GM18498 (cell line): ENCODE measurements at regions not wholly inside any gene's neighbourhood (a gene's known extent, or its start where the extent isn't known, plus 50 kb on each side); places are given as distances from the start of the nearest gene placed in this dataset.

ENCODE experiments used
- ATAC-seq: cut with Tn5 transposase; IDR thresholded peaks from one replicate; pipeline ENCODE4 v1.9.1; 2021; ENCODE audit warnings: mild to moderate bottlenecking, moderate library complexity; ENCODE audit not compliant: unreplicated experiment

DNA sequence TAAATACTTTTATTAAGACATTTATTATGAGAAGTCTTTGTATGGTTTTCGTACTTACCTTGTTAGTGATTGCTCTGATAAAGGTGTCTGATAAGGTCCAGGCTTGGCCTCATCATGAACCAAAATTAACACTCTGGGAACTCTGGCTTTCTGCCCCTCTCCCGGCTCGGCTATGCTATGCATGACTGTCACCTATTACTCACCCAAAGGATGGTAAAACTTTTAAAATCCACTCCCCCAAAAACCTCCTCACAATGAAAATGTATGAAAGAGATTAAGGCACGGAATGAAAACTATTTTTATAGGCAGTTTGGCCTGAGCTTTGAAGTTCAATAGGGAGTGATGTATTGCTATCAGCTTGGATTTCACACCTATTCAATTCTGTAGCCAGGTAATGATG is 217.3 kb upstream of the TBX3 start:
- ATAC-seq: no peak

- ATAC-seq: no peak
Observed at GRCh38 chr12:114898159-114898558, 214.2 kb upstream of the TBX3 start.

DNA sequence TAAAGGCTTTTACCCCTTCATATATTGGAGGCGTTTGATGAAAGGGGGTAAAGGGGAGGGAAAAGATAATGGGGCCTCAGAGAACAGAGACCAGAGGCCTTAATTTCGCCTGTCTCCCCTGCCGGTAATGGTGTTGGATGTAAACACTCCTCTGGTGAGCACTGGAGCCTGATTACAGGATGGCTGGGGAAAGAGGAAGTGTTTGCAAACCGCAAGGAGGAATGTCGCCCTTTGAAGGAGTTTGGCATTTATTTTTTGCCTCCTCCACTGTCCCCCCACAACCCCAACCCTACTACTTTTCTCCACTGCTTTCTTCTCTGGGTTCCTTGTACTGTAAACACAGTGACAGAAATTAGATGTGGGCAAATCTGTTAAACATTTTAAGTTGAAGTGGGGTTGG is 211.9 kb upstream of the TBX3 start:
- ATAC-seq: no peak

DNA sequence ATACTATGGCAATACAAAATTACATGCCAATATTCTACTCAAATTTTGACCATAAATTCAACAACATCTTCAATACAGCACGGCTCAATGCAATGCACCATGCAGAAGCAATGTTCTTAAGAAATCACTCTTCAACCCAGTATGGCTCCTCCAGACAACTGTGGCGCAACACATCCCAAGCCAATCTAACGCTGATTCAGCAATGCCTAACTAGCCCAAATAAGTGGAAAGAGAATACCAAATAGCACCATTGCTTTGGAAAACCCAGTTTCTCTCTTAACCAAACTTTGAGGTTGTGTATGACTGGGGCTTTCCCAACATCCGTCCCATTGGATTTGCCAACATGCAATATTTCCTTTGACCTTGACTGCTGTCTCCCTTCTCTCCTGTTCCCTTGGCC is 211.1 kb upstream of the TBX3 start:
- no peak for ATAC-seq

DNA sequence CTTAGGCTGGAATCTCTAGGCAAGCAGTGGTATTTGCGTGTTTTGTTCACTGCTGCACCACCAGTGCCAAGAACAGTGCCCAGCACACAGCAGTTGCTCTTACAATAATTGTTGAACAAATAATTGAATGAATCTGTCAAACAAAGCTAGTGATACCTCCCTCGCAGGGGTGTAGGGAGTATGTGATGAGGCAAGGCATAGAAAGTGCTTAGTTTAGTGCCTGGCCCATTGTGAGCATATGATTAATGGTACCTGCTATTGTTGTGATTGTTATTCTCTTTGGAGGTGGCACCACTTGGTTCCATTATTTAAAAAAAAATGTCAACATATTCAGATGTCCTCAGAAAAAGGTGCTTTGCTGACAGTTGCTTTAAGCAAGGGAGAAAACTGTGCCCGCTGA is 210.1 kb upstream of the TBX3 start:
- ATAC-seq: no peak

DNA sequence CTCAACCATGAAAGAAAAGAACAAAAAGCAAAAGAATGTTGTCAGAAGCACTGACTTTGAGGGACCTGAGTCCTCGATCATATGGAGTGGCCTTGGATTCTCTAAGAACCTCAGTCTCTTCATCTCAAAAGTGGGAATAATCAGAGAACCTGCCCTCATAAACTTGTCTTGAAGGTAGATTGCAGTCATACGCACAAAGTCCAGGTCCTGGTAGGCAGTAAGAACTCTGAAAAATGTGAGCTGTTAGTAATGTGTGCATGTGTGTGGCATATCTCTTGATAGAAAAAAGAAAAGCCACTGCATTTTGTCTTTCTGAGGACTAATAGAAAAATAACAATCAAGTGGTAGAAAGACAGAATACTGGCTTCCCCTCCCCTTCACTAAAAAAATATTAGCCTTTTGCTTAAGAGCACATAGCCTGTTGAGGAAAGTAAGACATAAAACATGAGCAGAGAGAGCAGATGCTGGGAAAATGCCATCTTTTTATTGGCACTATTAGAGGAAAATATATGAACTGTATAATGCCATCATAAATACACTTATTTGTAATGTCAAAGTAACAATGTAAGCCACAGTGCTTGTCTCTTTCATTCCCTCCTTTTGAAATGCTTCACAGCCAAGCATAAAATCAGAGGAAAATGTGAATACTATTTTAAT is 205.1 kb upstream of the TBX3 start:
- no peak for ATAC-seq

DNA sequence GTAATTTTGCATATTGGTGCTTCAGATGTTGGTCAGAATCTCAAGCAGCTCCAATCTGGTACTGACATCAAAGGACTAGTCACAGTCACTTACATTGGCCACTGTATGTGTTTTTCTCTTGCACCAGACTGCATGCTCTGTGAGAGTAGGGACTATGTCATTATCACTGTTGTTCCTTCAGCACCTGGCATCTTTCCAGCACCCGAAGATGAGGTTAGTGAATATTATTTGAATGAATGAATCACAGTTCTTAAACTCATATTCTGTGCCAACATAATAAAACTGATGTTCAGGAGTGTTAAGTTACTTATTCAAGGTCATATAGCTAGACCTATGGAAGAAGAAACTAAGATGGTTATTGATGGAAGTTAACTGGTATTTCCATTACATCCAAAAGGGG is 204.5 kb upstream of the TBX3 start:
- no peak for ATAC-seq

- ATAC-seq: no peak
Observed at GRCh38 chr12:114885501-114885900, 201.5 kb upstream of the TBX3 start.

- ATAC-seq: no peak
Observed at GRCh38 chr12:114884575-114884974, 200.6 kb upstream of the TBX3 start.

- ATAC-seq: no peak
Observed at GRCh38 chr12:114882083-114882482, 198.1 kb upstream of the TBX3 start.

DNA sequence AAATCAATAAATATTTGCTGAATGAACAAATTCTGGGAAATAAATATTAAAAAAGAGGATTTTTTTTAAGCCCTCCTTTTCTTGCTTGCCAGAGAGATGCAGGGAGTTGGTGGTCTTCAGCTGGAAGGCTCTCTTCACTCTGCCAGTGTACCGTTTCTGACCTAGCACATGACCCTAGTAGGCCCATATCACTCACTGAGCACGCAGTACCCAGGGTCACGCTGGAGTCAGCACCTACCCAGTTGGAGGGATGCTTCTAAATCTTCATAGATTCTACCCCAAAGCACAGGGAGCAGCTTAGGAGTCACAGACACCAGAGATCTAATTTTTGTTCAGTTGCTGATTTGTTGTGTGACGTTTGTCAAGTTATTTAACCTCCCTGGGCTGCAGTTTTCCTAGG is 195.4 kb upstream of the TBX3 start:
- no peak for ATAC-seq

DNA sequence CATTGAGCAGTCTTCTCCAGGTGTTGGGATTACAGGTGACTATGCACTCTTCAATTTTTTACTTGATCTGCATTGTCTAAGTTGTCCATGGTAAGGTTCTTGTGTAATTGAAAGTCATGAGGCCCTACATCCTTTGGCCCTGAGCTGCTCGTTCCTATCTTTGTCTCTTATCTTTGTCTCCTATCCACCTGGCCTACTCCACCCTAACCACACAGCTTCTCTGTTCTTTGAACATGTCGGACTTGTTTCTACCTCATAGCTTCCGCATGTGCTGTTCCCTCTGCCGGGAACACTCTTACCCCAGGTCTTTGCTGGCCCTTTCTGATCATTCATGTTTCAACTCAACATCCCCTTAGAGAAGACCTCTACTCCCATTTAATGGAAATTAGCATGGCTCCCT is 194.8 kb upstream of the TBX3 start:
- ATAC-seq: no peak

GRCh38 chr12:114876968-114877680 is 193.1 kb upstream of the TBX3 start:
- ATAC-seq: no peak

DNA sequence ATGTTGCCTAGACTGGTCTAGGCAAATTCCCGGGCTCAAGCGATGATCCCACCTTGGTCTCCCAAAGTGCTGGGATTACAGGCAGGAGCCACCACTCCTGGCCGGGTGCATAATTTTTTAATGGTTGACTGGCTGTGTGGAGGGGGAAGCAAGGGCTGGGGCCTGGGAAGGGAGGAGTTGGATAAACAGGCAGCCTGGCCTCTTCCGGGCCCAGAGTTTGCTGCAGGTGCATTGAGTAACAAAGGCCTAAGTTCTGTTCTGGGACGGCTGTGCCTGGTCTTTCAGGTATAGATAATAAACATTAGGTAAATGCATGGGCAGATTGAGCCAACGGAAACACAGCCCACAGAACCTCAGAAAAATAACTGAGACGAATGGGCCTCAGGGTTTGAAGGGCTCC is 191.3 kb upstream of the TBX3 start:
- ATAC-seq: no peak

DNA sequence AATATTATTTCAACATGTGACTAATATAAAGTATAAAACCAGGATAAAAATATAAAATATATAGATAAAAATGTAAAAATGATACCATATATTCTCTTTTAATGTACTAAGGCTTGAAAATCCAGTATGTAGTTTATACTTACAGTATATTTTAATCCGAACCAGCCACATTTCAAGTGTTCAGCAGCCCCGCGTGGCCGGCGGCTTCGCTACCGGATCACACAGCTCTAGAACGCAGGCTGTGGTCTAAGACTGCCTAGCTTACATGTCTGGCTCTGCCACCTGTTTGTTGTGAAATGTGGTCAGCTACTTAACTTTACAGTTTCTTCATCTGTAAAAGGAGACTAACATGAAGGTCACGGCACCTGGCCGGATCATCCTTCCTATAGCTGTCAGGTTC is 189.7 kb upstream of the TBX3 start:
- ATAC-seq: no peak

DNA sequence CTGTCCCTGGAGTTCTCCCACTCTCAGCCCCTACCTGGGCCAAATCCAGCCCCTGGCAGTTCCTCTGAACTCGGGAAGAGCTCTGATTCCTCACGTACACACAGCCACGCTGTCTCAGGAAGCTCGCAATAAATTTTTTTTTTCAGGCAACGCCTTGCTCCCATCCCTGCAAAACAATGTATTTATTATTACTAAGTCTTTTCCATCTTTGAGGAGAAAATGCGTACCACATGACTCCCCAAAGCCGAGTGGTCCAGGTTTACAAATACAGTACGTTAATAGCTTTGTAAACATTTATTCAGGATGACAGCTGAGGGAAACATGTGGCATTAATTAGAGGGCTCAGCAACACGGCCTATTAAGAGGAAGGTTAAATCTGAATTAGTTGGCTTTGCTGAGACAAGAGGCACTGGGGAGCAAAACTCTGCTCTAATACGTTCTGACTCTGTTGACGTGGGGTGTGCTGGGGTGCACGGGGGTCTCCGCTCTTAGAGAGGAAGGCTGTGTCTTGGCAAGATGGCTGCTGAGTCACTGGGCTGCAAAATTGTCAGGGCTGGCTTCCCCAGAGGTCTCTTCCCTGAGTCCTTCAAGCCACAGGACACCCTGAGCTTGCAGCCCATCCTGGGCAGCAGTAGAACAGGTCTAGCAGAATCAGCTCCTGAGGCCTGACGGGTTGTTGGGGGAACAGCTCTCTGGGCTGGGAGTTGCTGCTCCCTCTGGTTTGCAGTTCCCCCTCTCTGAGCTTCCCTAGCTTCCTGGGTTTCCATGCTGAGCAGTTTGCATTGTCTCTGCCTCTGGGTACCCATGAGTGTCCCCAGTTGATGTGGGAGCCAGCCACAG is 185.2 kb upstream of the TBX3 start:
- no peak for ATAC-seq

GRCh38 chr12:114866331-114866730 is 182.4 kb upstream of the TBX3 start:
- no peak for ATAC-seq

- no peak for ATAC-seq
Observed at GRCh38 chr12:114864837-114865551, 181.0 kb upstream of the TBX3 start.

DNA sequence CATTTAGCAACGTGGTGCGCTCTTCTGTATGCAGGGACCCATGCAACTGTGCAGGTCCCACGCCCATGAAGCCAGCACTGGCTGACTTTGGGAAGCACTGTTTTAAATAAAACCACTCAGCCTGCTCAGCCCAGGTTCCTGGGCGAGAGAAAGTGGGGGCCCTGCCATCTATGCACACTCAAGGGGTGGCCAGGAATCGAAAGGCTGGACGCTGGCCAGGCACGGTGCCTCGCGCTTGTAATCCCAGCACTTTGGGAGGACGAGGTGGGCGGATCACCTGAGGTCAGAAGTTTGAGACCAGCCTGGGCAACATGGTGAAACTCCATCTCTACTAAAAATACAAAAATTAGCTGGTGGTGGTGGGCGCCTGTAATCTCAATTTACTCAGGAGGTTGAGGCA is 179.9 kb upstream of the TBX3 start:
- ATAC-seq: no peak

GRCh38 chr12:114860969-114861368 is 177.0 kb upstream of the TBX3 start:
- ATAC-seq: no peak

GRCh38 chr12:114858388-114859146 is 174.6 kb upstream of the TBX3 start:
- ATAC-seq: no peak
